Fibroblast of lung (primary cell): ENCODE measurements at regions not wholly inside any gene's neighbourhood (a gene's known extent, or its start where the extent isn't known, plus 50 kb on each side); places are given as distances from the start of the nearest gene placed in this dataset.

ENCODE experiments used
- DNase-seq, 2 donors: peaks; one replicate each; pipeline versions ENCODE4 v3.0.0 to v3.0.0-alpha.2; 2010; ENCODE audit warnings: low read depth in 2 of 2
- H2AFZ ChIP-seq: 2 replicates; pipeline ENCODE4 v1.5.1; 2012; ENCODE audit warnings: low read length, control low read depth, inconsistent platforms
- H3K27ac ChIP-seq: 2 replicates; pipeline ENCODE4 v1.5.1; 2011; ENCODE audit warnings: low read length, control low read depth; ENCODE audit not compliant: insufficient read depth
- H3K27me3 ChIP-seq: 2 replicates; pipeline ENCODE4 v1.5.1; 2011; ENCODE audit warnings: mild to moderate bottlenecking, low read length; ENCODE audit not compliant: control insufficient read depth, insufficient read depth
- H3K36me3 ChIP-seq: 2 replicates; pipeline ENCODE4 v1.5.1; 2011; ENCODE audit warnings: low read length; ENCODE audit not compliant: control insufficient read depth, insufficient read depth
- H3K4me1 ChIP-seq: 2 replicates; pipeline ENCODE4 v1.5.1; 2011; ENCODE audit warnings: low read length; ENCODE audit not compliant: control insufficient read depth, insufficient read depth; ENCODE audit errors: extremely low read depth
- H3K4me2 ChIP-seq: 2 replicates; pipeline ENCODE4 v1.5.1; 2011; ENCODE audit warnings: low read length, control low read depth; ENCODE audit not compliant: insufficient read depth; ENCODE audit errors: extremely low read depth
- H3K4me3 ChIP-seq, 4 experiments: fragments of 200-600 bp in 1 of 4; sonication (generic) in 1 of 4; replicated peaks in 1 of 4; 2 replicates each; pipeline ENCODE4 v1.5.1; 2011 to 2016; ENCODE audit warnings: low read length in 4 of 4, low read depth in 3 of 4, mild to moderate bottlenecking in 3 of 4, control low read depth in 2 of 4, inconsistent platforms in 1 of 4, mixed read lengths in 1 of 4; ENCODE audit not compliant: insufficient read depth in 1 of 4; ENCODE audit errors: control extremely low read depth in 1 of 4
- H3K79me2 ChIP-seq: 2 replicates; pipeline ENCODE4 v1.5.1; 2012; ENCODE audit warnings: mild to moderate bottlenecking, low read length, inconsistent platforms; ENCODE audit not compliant: control insufficient read depth, insufficient read depth
- H3K9ac ChIP-seq: 2 replicates; pipeline ENCODE4 v1.5.1; 2011; ENCODE audit warnings: mild to moderate bottlenecking, low read length, control low read depth; ENCODE audit not compliant: insufficient read depth
- H3K9me3 ChIP-seq: 2 replicates; pipeline ENCODE4 v1.5.1; 2012; ENCODE audit warnings: low read depth, low read length; ENCODE audit not compliant: control insufficient read depth, insufficient read depth
- H4K20me1 ChIP-seq: 2 replicates; pipeline ENCODE4 v1.5.1; 2011; ENCODE audit warnings: low read length; ENCODE audit not compliant: control insufficient read depth, insufficient read depth; ENCODE audit errors: extremely low read depth
- CTCF ChIP-seq, 2 donors: IDR thresholded peaks in 1 of 2; conservative IDR thresholded peaks in 1 of 2; 1 replicate in 1 of 2; 2 replicates in 1 of 2; pipeline ENCODE4 v1.5.1; 2011 to 2012; ENCODE audit warnings: low read length in 2 of 2, control low read depth in 1 of 2, inconsistent platforms in 1 of 2, low read depth in 1 of 2, mild to moderate bottlenecking in 1 of 2
- EZH2 ChIP-seq: IDR thresholded peaks from 2 replicates; pipeline ENCODE4 v1.5.1; 2012; ENCODE audit warnings: low read length, control low read depth, mild to moderate bottlenecking; ENCODE audit errors: missing control alignments

GRCh38 chr20:63097336-63097831 lies 90.6 kb upstream of the BHLHE23 start:
- Histone ChIP-seq H3K4me3 (no peak overlapping the region), H3K27me3 (no peaks in the 10 kb centered on the region), H4K20me1 (no peaks in the 10 kb centered on the region), H3K4me2 (no peak overlapping the region), H3K79me2 (no peaks in the 10 kb centered on the region), H3K4me1 (no peaks in the 10 kb centered on the region), H2AFZ (no peak overlapping the region), H3K9ac (no peak overlapping the region), H3K36me3 (no peaks in the 10 kb centered on the region), H3K9me3 (no peaks in the 10 kb centered on the region), H3K27ac (no peak overlapping the region)
- DNase-seq = no peak
- TF ChIP-seq CTCF (conservative IDR thresholded peaks at IDR 0.05 in 1 of 2, IDR thresholded peaks at IDR 0.05 in 1 of 2; ENCODE audit: low read depth in 1 of 2, low read length in 2 of 2) = no peak
- no peak for TF ChIP-seq EZH2

DNA sequence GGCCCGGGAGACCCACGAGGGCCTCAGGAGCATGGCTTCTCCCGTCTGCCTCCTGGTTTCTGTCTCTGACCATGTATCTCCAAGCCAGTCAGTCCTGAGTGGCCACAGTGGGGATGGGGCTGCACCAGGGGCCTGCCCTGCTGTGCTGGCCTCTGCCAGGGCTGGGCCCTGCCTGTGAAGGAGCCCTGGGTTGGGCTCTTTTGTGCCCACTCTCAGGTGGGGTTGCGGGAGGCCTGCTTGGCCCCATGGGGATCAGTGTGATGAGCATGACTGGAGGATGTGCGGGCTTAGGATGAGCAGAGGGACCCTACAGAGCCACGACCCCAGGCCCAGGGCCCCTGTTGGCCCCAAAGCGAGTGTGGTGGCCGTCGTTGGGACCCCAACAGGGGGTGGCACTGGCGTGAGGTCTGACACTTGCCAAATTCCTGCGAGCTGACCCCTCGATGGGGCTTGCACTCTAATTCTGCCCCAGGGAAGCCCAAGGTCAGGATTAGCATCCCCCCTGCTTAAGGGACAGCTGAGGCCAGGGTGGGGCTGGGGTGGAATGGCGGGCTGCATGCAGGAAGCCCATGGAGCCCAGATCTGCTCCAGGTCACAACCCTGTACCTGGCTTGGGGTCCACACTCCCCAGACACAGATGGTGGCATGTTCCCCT lies 90.0 kb upstream of the BHLHE23 start:
- H3K36me3 ChIP-seq = no peaks in the 10 kb centered on the region
- H3K27ac ChIP-seq = no peak overlapping the region
- no peaks in the 10 kb centered on the region for H3K4me1 ChIP-seq
- H3K9me3 ChIP-seq = no peaks in the 10 kb centered on the region
- no peak overlapping the region for H2AFZ ChIP-seq
- DNase-seq = no peak
- TF ChIP-seq EZH2 (no peak), CTCF (conservative IDR thresholded peaks at IDR 0.05 in 1 of 2, IDR thresholded peaks at IDR 0.05 in 1 of 2; ENCODE audit: low read depth in 1 of 2, low read length in 2 of 2) (no peak)
- H3K4me2 ChIP-seq = no peak overlapping the region
- H3K27me3 ChIP-seq = no peaks in the 10 kb centered on the region
- H4K20me1 ChIP-seq = no peaks in the 10 kb centered on the region
- H3K4me3 ChIP-seq = no peak overlapping the region
- H3K79me2 ChIP-seq = no peaks in the 10 kb centered on the region
- no peak overlapping the region for H3K9ac ChIP-seq

DNA sequence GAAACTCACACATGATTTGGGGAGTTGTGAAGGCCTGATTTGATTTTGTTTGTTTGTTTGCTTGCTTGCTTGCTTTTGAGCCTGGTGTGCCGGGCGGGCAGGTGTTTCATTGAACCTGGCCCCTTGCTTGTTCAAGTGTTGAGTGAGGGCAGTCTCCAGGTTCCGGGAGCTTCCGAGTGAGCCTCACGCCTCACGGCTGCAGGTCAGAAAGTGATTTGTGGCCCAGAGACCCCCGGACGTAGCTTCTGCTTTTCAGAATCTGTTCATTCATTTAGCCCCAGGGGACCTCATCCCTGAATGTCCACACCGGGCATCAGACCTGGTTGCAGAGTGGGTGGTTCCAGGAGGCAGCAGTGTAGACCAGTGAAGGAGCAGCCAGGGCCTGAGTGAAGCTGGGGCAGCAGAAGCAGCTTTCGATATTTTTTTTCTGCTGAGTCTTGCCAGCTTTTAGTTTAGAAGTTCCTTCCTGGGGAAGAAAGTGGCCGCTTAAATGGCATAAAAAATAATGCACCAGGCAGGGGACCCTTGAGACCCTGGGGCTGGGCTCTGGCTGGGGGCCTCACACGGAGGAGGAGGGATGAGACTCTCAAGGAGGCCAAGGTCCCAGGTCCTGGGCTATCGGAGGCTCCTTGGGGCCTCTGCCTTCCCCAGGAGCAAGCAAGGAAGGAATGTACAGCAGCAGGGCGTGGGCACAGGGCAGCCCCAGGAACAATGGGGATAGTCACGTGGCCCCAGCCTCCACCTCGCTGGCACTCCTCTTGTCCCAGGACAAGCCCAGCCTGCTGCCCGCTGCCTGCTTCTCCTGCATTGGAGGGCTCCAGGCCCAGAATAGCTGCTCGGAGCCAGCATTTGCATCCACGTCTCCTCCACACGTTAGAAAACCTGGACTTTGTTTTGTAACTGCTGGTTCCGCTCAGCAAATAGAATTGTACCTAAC lies 89.2 kb upstream of the BHLHE23 start:
- Histone ChIP-seq H3K27me3 (no peaks in the 10 kb centered on the region), H2AFZ (no peak overlapping the region), H3K4me3 (no peak overlapping the region), H3K79me2 (no peaks in the 10 kb centered on the region), H3K36me3 (no peaks in the 10 kb centered on the region), H3K4me1 (no peaks in the 10 kb centered on the region), H3K9ac (no peak overlapping the region), H3K4me2 (no peak overlapping the region), H3K9me3 (no peaks in the 10 kb centered on the region), H4K20me1 (no peaks in the 10 kb centered on the region), H3K27ac (no peak overlapping the region)
- TF ChIP-seq EZH2 (no peak), CTCF (conservative IDR thresholded peaks at IDR 0.05 in 1 of 2, IDR thresholded peaks at IDR 0.05 in 1 of 2; ENCODE audit: low read depth in 1 of 2, low read length in 2 of 2) (no peak)
- no peak for DNase-seq
